DND-41 (cell line): ENCODE measurements at regions not wholly inside any gene's neighbourhood (a gene's known extent, or its start where the extent isn't known, plus 50 kb on each side); places are given as distances from the start of the nearest gene placed in this dataset.

Experiments used
- ATAC-seq: fragments of 200-7000 bp; cut with Tn5 transposase; 3 replicates; pipeline ENCODE4 v1.9.1; 2021; ENCODE audit warnings: low read depth; ENCODE audit not compliant: insufficient read depth
- DNase-seq: peaks from one replicate; pipeline ENCODE4 v3.0.0-alpha.2; 2020
- H2AFZ ChIP-seq: 2 replicates; pipeline ENCODE4 v1.6.0; 2012; ENCODE audit warnings: low read depth, low read length
- H3K27ac ChIP-seq: 2 replicates; pipeline ENCODE4 v1.5.1; 2012; ENCODE audit warnings: low read length, inconsistent platforms
- H3K27me3 ChIP-seq: fragments of 200-600 bp; sonication (generic); 2 replicates; pipeline ENCODE4 v1.6.0; 2012; ENCODE audit warnings: low read length, mild to moderate bottlenecking, inconsistent platforms; ENCODE audit not compliant: insufficient read depth, poor library complexity
- H3K36me3 ChIP-seq: 2 replicates; pipeline ENCODE4 v1.5.1; 2012; ENCODE audit warnings: low read length, inconsistent platforms; ENCODE audit not compliant: insufficient read depth
- H3K4me1 ChIP-seq: 2 replicates; pipeline ENCODE4 v1.5.1; 2012; ENCODE audit warnings: mild to moderate bottlenecking, low read length; ENCODE audit not compliant: insufficient read depth
- H3K4me2 ChIP-seq: 2 replicates; pipeline ENCODE4 v1.6.0; 2012; ENCODE audit warnings: mild to moderate bottlenecking, moderate library complexity, low read length, inconsistent platforms; ENCODE audit not compliant: insufficient read depth
- H3K4me3 ChIP-seq, 2 experiments: fragments of 200-600 bp in 1 of 2; shearing (Covaris generic) in 1 of 2; 2 replicates each; pipeline ENCODE4 v1.5.1; 2012 to 2016; ENCODE audit warnings: inconsistent platforms in 2 of 2, low read length in 2 of 2, mild to moderate bottlenecking in 2 of 2, low read depth in 1 of 2, moderate library complexity in 1 of 2
- H3K79me2 ChIP-seq: 2 replicates; pipeline ENCODE4 v1.6.0; 2012; ENCODE audit warnings: low read length, inconsistent platforms; ENCODE audit not compliant: insufficient read depth
- H3K9ac ChIP-seq: 2 replicates; pipeline ENCODE4 v1.6.0; 2012; ENCODE audit warnings: low read depth, mild to moderate bottlenecking, inconsistent platforms, low read length, moderate library complexity
- H3K9me3 ChIP-seq: 2 replicates; pipeline ENCODE4 v1.5.1; 2012; ENCODE audit warnings: low read length, moderate library complexity, mild to moderate bottlenecking, inconsistent platforms; ENCODE audit not compliant: insufficient read depth, severe bottlenecking
- H4K20me1 ChIP-seq: 2 replicates; pipeline ENCODE4 v1.6.0; 2012; ENCODE audit warnings: low read length; ENCODE audit not compliant: insufficient read depth
- CTCF ChIP-seq: IDR thresholded peaks from 2 replicates; pipeline ENCODE4 v1.5.1; 2012; ENCODE audit warnings: borderline replicate concordance, low read length, moderate library complexity, mild to moderate bottlenecking; ENCODE audit not compliant: poor library complexity, severe bottlenecking; ENCODE audit errors: extremely low read depth
- EZH2 ChIP-seq: IDR thresholded peaks from 3 replicates; pipeline ENCODE4 v1.6.1; 2012; ENCODE audit warnings: borderline replicate concordance, low read depth, mild to moderate bottlenecking, moderate library complexity, low read length, inconsistent platforms; ENCODE audit not compliant: severe bottlenecking

GRCh38 chr13:112247471-112248405 is 128.4 kb upstream of the SPACA7 start:
- Histone ChIP-seq H3K36me3 (no peaks in the 10 kb centered on the region), H2AFZ (no peak overlapping the region), H3K27me3 (peaks cover 12% of the 10 kb centered on the region), H3K4me2 (no peak overlapping the region), H4K20me1 (peaks cover 8% of the 10 kb centered on the region; the same call in 1 of the 2 replicates), H3K9ac (no peak overlapping the region), H3K4me1 (no peaks in the 10 kb centered on the region), H3K9me3 (no peaks in the 10 kb centered on the region), H3K27ac (no peak overlapping the region), H3K4me3 (no peak overlapping the region), H3K79me2 (no peaks in the 10 kb centered on the region)
- no peak for TF ChIP-seq EZH2
- no peak for TF ChIP-seq CTCF
- DNase-seq, result no peak
- ATAC-seq, result no peak

DNA sequence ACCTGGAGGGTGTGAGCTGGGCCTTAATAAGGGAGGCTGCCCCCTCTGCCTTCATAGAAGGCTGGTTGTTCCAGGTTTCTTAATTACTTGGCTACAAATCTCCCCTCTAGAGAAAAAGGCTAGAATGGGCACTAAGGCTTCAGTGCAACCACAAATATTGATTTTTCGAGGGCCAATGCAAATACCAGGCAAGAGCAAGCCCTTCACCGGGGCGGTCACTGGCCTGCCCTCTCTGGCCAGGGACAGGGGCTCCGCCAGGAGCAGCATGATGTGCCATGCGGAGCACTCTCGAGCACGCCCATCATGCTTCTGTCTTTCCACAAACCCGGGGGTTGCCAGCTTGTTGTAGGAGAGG is 127.8 kb upstream of the SPACA7 start:
- Histone ChIP-seq H3K27me3 (peaks cover 7% of the 10 kb centered on the region), H3K4me3 (no peak overlapping the region), H4K20me1 (peaks cover 8% of the 10 kb centered on the region; the same call in 1 of the 2 replicates), H3K27ac (no peak overlapping the region), H3K9me3 (no peaks in the 10 kb centered on the region), H3K4me2 (no peak overlapping the region), H3K36me3 (no peaks in the 10 kb centered on the region), H3K79me2 (no peaks in the 10 kb centered on the region), H3K4me1 (no peaks in the 10 kb centered on the region), H2AFZ (no peak overlapping the region), H3K9ac (no peak overlapping the region)
- DNase-seq (no peak), ATAC-seq (no peak)
- no peak for TF ChIP-seq EZH2
- TF ChIP-seq CTCF, result no peak

GRCh38 chr13:112248862-112249592 is 127.1 kb upstream of the SPACA7 start:
- H3K4me1 ChIP-seq, result no peaks in the 10 kb centered on the region
- H3K36me3 ChIP-seq, result no peaks in the 10 kb centered on the region
- H3K4me3 ChIP-seq, result no peak overlapping the region
- ATAC-seq (no peak), DNase-seq (no peak)
- no peak overlapping the region for H3K4me2 ChIP-seq
- no peak overlapping the region for H2AFZ ChIP-seq
- H3K79me2 ChIP-seq, result no peaks in the 10 kb centered on the region
- peaks cover 8% of the 10 kb centered on the region; the same call in 1 of the 2 replicates for H4K20me1 ChIP-seq
- H3K27ac ChIP-seq, result no peak overlapping the region
- H3K27me3 ChIP-seq, result peaks cover 7% of the 10 kb centered on the region
- H3K9me3 ChIP-seq, result no peaks in the 10 kb centered on the region
- no peak overlapping the region for H3K9ac ChIP-seq
- TF ChIP-seq CTCF (no peak), EZH2 (no peak)
